Glutamatergic neuron (in vitro differentiated cells): ENCODE measurements at regions not wholly inside any gene's neighbourhood (a gene's known extent, or its start where the extent isn't known, plus 50 kb on each side); places are given as distances from the start of the nearest gene placed in this dataset.

Experiments used
- DNase-seq: peaks from one replicate; pipeline ENCODE4 v3.0.0; 2022
- H3K27ac Mint-ChIP-seq: one replicate; pipeline ENCODE4 v1.8.0; 2020; ENCODE audit warnings: mild to moderate bottlenecking, mixed read lengths, inconsistent platforms; ENCODE audit not compliant: unreplicated experiment
- H3K27me3 Mint-ChIP-seq: one replicate; pipeline ENCODE4 v1.8.0; 2020; ENCODE audit warnings: mild to moderate bottlenecking, moderate library complexity, mixed read lengths, inconsistent platforms; ENCODE audit not compliant: unreplicated experiment
- H3K36me3 Mint-ChIP-seq: one replicate; pipeline ENCODE4 v1.8.0; 2020; ENCODE audit warnings: mild to moderate bottlenecking, mixed read lengths, inconsistent platforms; ENCODE audit not compliant: unreplicated experiment
- H3K4me1 Mint-ChIP-seq: one replicate; pipeline ENCODE4 v1.8.0; 2020; ENCODE audit warnings: mild to moderate bottlenecking, low read depth, mixed read lengths, inconsistent platforms; ENCODE audit not compliant: unreplicated experiment
- H3K4me3 Mint-ChIP-seq: one replicate; pipeline ENCODE4 v1.8.0; 2020; ENCODE audit warnings: mild to moderate bottlenecking, mixed read lengths, inconsistent platforms; ENCODE audit not compliant: unreplicated experiment
- H3K9me3 Mint-ChIP-seq: one replicate; pipeline ENCODE4 v1.8.0; 2020; ENCODE audit warnings: mild to moderate bottlenecking, moderate library complexity, mixed read lengths, inconsistent platforms; ENCODE audit not compliant: unreplicated experiment
- CTCF ChIP-seq: fragments of 200-600 bp; sonication (generic); IDR thresholded peaks from one replicate; pipeline ENCODE4 v1.5.0; 2021; ENCODE audit not compliant: partially characterized antibody, unreplicated experiment

- peaks cover 3% of the 10 kb centered on the region for H3K36me3 Mint-ChIP-seq
- TF ChIP-seq CTCF: no peak
- no peaks in the 10 kb centered on the region for H3K9me3 Mint-ChIP-seq
- no peaks in the 10 kb centered on the region for H3K4me1 Mint-ChIP-seq
- H3K4me3 Mint-ChIP-seq: no peak overlapping the region
- no peaks in the 10 kb centered on the region for H3K27me3 Mint-ChIP-seq
- DNase-seq: no peak
- no peak overlapping the region for H3K27ac Mint-ChIP-seq
Observed at GRCh38 chr20:16678779-16679178, 51.0 kb upstream of the SNRPB2 start.

GRCh38 chr20:16676891-16677290 lies 52.9 kb upstream of the SNRPB2 start:
- peaks cover under 1% of the 10 kb centered on the region for H3K9me3 Mint-ChIP-seq
- H3K27ac Mint-ChIP-seq: no peak overlapping the region
- H3K4me1 Mint-ChIP-seq: peaks cover under 1% of the 10 kb centered on the region
- no peak overlapping the region for H3K4me3 Mint-ChIP-seq
- TF ChIP-seq CTCF: no peak
- no peak for DNase-seq
- no peaks in the 10 kb centered on the region for H3K27me3 Mint-ChIP-seq
- peaks cover 3% of the 10 kb centered on the region for H3K36me3 Mint-ChIP-seq

- H3K36me3 Mint-ChIP-seq: peaks cover 3% of the 10 kb centered on the region
- no peak for TF ChIP-seq CTCF
- H3K27me3 Mint-ChIP-seq: no peaks in the 10 kb centered on the region
- peaks cover 3% of the 10 kb centered on the region for H3K9me3 Mint-ChIP-seq
- DNase-seq: no peak
- no peak overlapping the region for H3K4me3 Mint-ChIP-seq
- no peak overlapping the region for H3K27ac Mint-ChIP-seq
- H3K4me1 Mint-ChIP-seq: peaks cover 7% of the 10 kb centered on the region
Observed at GRCh38 chr20:16675001-16675564, 54.7 kb upstream of the SNRPB2 start.

GRCh38 chr20:16674243-16674642 lies 55.6 kb upstream of the SNRPB2 start:
- Mint-ChIP-seq H3K27ac (no peak overlapping the region), H3K27me3 (no peaks in the 10 kb centered on the region), H3K9me3 (peaks cover 5% of the 10 kb centered on the region), H3K4me1 (peaks cover 7% of the 10 kb centered on the region), H3K36me3 (peaks cover 3% of the 10 kb centered on the region), H3K4me3 (no peak overlapping the region)
- TF ChIP-seq CTCF: no peak
- no peak for DNase-seq

- H3K27me3 Mint-ChIP-seq: peaks cover 2% of the 10 kb centered on the region
- peak overlapping the region; percentile 78 for H3K27ac Mint-ChIP-seq
- TF ChIP-seq CTCF: no peak
- H3K4me1 Mint-ChIP-seq: peaks cover 16% of the 10 kb centered on the region
- no peak for DNase-seq
- H3K4me3 Mint-ChIP-seq: no peak overlapping the region
- H3K36me3 Mint-ChIP-seq: peaks cover 3% of the 10 kb centered on the region
- H3K9me3 Mint-ChIP-seq: peaks cover 5% of the 10 kb centered on the region
Observed at GRCh38 chr20:16672299-16672698, 57.5 kb upstream of the SNRPB2 start.
